ENCODE measurements at regions not wholly inside any gene's neighbourhood (a gene's known extent, or its start where the extent isn't known, plus 50 kb on each side); places are given as distances from the start of the nearest gene placed in this dataset.

- TF ChIP-seq CTCF (IDR thresholded peaks at IDR 0.05; ENCODE audit: unreplicated experiment in 3 of 3), result no peak
- no peaks in the 10 kb centered on the region for H3K36me3 Mint-ChIP-seq (ENCODE audit: low read depth)
- no peaks in the 10 kb centered on the region for H3K27me3 Mint-ChIP-seq (ENCODE audit: low read depth)
- no peak overlapping the region for H3K4me3 Mint-ChIP-seq
- no peaks in the 10 kb centered on the region for H3K4me1 Mint-ChIP-seq
- peaks cover 37% of the 10 kb centered on the region for H3K9me3 Mint-ChIP-seq
- H3K27ac Mint-ChIP-seq, result no peak overlapping the region
These were observed 1849.3 kb downstream of the TP53TG3F start for GRCh38 chr16:35308674-35309073.

- TF ChIP-seq CTCF (IDR thresholded peaks at IDR 0.05; ENCODE audit: unreplicated experiment in 3 of 3), result no peak
- Mint-ChIP-seq H3K9me3 (peaks cover 38% of the 10 kb centered on the region), H3K27me3 (ENCODE audit: low read depth) (no peaks in the 10 kb centered on the region), H3K4me3 (no peak overlapping the region), H3K4me1 (no peaks in the 10 kb centered on the region), H3K27ac (no peak overlapping the region), H3K36me3 (ENCODE audit: low read depth) (no peaks in the 10 kb centered on the region)
These were observed 1851.6 kb downstream of the TP53TG3F start for GRCh38 chr16:35310999-35311398.

- Mint-ChIP-seq H3K9me3 (peaks cover 35% of the 10 kb centered on the region), H3K27ac (no peak overlapping the region), H3K36me3 (ENCODE audit: low read depth) (no peaks in the 10 kb centered on the region), H3K27me3 (ENCODE audit: low read depth) (no peaks in the 10 kb centered on the region), H3K4me1 (no peaks in the 10 kb centered on the region), H3K4me3 (no peak overlapping the region)
- no peak for TF ChIP-seq CTCF (IDR thresholded peaks at IDR 0.05; ENCODE audit: unreplicated experiment in 3 of 3)
These were observed 1852.1 kb downstream of the TP53TG3F start for GRCh38 chr16:35311475-35311874.

GRCh38 chr16:35314298-35314697 is 1854.9 kb downstream of the TP53TG3F start:
- H3K36me3 Mint-ChIP-seq (ENCODE audit: low read depth), result no peaks in the 10 kb centered on the region
- peaks cover 38% of the 10 kb centered on the region for H3K9me3 Mint-ChIP-seq
- H3K4me3 Mint-ChIP-seq, result no peak overlapping the region
- H3K4me1 Mint-ChIP-seq, result no peaks in the 10 kb centered on the region
- H3K27ac Mint-ChIP-seq, result no peak overlapping the region
- TF ChIP-seq CTCF (IDR thresholded peaks at IDR 0.05; ENCODE audit: unreplicated experiment in 3 of 3), result no peak
- no peaks in the 10 kb centered on the region for H3K27me3 Mint-ChIP-seq (ENCODE audit: low read depth)

GRCh38 chr16:35319536-35320192 is 1860.3 kb downstream of the TP53TG3F start:
- TF ChIP-seq CTCF (IDR thresholded peaks at IDR 0.05; ENCODE audit: unreplicated experiment in 3 of 3), result no peak
- Mint-ChIP-seq H3K36me3 (ENCODE audit: low read depth) (no peaks in the 10 kb centered on the region), H3K27ac (no peak overlapping the region), H3K9me3 (peaks cover 32% of the 10 kb centered on the region), H3K4me3 (no peak overlapping the region), H3K4me1 (no peaks in the 10 kb centered on the region), H3K27me3 (ENCODE audit: low read depth) (no peaks in the 10 kb centered on the region)

- Mint-ChIP-seq H3K36me3 (ENCODE audit: low read depth) (no peaks in the 10 kb centered on the region), H3K27me3 (ENCODE audit: low read depth) (no peaks in the 10 kb centered on the region), H3K4me1 (no peaks in the 10 kb centered on the region), H3K4me3 (no peak overlapping the region), H3K9me3 (peaks cover 36% of the 10 kb centered on the region), H3K27ac (no peak overlapping the region)
- TF ChIP-seq CTCF (IDR thresholded peaks at IDR 0.05; ENCODE audit: unreplicated experiment in 3 of 3), result no peak
These were observed 1866.5 kb downstream of the TP53TG3F start for GRCh38 chr16:35325936-35326335.

All from nephron (organoid).